ENCODE measurements at regions not wholly inside any gene's neighbourhood (a gene's known extent, or its start where the extent isn't known, plus 50 kb on each side); places are given as distances from the start of the nearest gene placed in this dataset.

- H3K4me3 ChIP-seq (ENCODE audit: low read depth, low read length) = no peak overlapping the region
- DNase-seq (ENCODE audit: low read depth) = no peak
- TF ChIP-seq, protein P1, sequence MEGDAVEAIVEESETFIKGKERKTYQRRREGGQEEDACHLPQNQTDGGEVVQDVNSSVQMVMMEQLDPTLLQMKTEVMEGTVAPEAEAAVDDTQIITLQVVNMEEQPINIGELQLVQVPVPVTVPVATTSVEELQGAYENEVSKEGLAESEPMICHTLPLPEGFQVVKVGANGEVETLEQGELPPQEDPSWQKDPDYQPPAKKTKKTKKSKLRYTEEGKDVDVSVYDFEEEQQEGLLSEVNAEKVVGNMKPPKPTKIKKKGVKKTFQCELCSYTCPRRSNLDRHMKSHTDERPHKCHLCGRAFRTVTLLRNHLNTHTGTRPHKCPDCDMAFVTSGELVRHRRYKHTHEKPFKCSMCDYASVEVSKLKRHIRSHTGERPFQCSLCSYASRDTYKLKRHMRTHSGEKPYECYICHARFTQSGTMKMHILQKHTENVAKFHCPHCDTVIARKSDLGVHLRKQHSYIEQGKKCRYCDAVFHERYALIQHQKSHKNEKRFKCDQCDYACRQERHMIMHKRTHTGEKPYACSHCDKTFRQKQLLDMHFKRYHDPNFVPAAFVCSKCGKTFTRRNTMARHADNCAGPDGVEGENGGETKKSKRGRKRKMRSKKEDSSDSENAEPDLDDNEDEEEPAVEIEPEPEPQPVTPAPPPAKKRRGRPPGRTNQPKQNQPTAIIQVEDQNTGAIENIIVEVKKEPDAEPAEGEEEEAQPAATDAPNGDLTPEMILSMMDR (IDR thresholded peaks at IDR 0.05; ENCODE audit: control insufficient read depth, extremely low read depth, insufficient read depth) = no peak
These were observed 129.1 kb upstream of the PPFIA2 start for GRCh38 chr12:81888106-81888740.

GRCh38 chr12:81874586-81874985 is 115.4 kb upstream of the PPFIA2 start:
- DNase-seq (ENCODE audit: low read depth) = no peak
- no peak overlapping the region for H3K4me3 ChIP-seq (ENCODE audit: low read depth, low read length)
- TF ChIP-seq, protein P1 (IDR thresholded peaks at IDR 0.05; ENCODE audit: control insufficient read depth, extremely low read depth, insufficient read depth) = no peak

DNA sequence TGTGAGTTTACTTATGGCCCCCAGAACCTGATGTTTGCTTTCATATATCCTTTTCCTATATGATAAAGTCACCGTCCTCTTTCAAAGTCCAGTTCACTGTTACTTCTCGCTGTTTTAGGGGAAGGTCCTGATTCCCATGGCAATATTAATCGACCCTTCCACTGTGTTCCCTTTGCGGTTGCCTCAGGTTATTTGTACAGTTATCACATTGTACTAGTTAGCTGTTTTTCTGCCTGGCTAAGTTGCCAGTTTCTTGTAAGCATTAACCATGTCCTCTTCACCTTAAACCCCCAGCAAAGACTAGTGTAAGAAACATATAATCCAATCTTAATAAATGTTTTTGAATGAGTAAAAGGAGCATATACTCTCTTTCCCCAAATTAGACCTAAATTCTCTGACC is 115.0 kb upstream of the PPFIA2 start:
- no peak overlapping the region for H3K4me3 ChIP-seq (ENCODE audit: low read depth, low read length)
- TF ChIP-seq, protein P1 (IDR thresholded peaks at IDR 0.05; ENCODE audit: control insufficient read depth, extremely low read depth, insufficient read depth) = no peak
- no peak for DNase-seq (ENCODE audit: low read depth)

GRCh38 chr12:81872400-81872799 is 113.2 kb upstream of the PPFIA2 start:
- H3K4me3 ChIP-seq (ENCODE audit: low read depth, low read length) = no peak overlapping the region
- TF ChIP-seq, protein P1 (IDR thresholded peaks at IDR 0.05; ENCODE audit: control insufficient read depth, extremely low read depth, insufficient read depth) = no peak
- DNase-seq (ENCODE audit: low read depth) = no peak

DNA sequence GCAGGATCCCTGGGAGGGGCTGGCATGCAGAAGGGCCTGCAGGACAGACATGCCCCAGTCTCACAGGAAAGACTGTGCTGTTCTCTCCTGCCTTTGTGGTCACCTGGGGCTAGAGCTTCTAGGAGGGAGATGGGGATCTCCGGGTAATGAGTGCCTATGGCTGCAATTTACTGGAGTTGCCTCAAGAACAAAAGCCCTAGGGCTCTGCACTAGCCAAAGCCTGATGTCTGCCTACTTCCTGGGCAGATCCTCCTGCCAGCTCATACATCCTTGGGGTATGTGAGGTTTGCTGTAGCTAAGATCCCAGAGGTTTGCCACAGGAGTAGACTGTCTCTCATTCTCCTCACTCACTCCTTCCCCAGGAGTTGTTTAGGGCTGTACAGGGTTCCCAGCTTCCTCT is 106.9 kb upstream of the PPFIA2 start:
- DNase-seq (ENCODE audit: low read depth) = no peak
- no peak overlapping the region for H3K4me3 ChIP-seq (ENCODE audit: low read depth, low read length)
- TF ChIP-seq, protein P1 (IDR thresholded peaks at IDR 0.05; ENCODE audit: control insufficient read depth, extremely low read depth, insufficient read depth) = no peak

- no peak for DNase-seq (ENCODE audit: low read depth)
- H3K4me3 ChIP-seq (ENCODE audit: low read depth, low read length) = no peak overlapping the region
- TF ChIP-seq, protein P1 (IDR thresholded peaks at IDR 0.05; ENCODE audit: control insufficient read depth, extremely low read depth, insufficient read depth) = no peak
These were observed 104.3 kb upstream of the PPFIA2 start for GRCh38 chr12:81863406-81863805.

DNA sequence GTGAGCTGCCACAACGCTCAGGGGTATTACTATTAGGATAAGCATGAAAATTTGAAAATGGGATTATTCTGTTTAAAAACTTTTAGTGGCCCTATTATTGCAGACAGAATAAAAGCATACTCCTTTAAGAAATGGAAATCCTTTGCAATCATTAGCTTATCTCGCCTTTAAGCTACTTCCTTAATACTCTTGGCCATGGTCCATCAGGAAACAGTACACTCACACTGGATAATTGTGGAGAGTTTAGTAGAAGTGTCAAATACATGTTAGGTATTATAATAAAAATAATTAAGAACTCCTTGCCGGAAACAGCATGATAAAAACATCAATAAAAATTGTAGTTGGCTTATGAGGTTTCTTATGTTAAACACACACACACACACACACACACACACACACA is 100.4 kb upstream of the PPFIA2 start:
- TF ChIP-seq, protein P1 (IDR thresholded peaks at IDR 0.05; ENCODE audit: control insufficient read depth, extremely low read depth, insufficient read depth) = no peak
- no peak overlapping the region for H3K4me3 ChIP-seq (ENCODE audit: low read depth, low read length)
- peak; percentile 54 for DNase-seq (ENCODE audit: low read depth)
